ENCODE measurements at regions not wholly inside any gene's neighbourhood (a gene's known extent, or its start where the extent isn't known, plus 50 kb on each side); places are given as distances from the start of the nearest gene placed in this dataset.

GRCh38 chr3:158974904-158975303, 173.1 kb downstream of the MFSD1 start:
- no peak for DNase-seq

DNA sequence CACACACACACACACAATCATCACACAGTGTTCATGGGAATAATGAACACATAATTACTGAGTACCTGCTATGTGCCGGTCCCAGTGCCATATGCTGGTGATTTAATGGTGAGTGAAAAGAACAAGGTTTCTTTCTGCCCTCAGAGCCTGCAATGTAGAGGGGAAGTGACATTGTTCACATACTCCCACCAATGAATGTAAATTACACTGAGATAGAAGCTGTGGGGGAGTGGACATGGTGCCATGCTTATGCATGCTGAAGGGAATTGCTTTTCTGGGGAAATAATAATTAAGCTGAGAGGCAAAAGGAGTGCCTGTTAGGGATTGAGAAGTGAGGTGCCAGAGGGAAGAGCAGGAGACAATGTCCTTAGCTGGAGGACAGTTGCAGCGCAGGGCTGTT, 175.1 kb downstream of the MFSD1 start:
- DNase-seq: no peak

DNA sequence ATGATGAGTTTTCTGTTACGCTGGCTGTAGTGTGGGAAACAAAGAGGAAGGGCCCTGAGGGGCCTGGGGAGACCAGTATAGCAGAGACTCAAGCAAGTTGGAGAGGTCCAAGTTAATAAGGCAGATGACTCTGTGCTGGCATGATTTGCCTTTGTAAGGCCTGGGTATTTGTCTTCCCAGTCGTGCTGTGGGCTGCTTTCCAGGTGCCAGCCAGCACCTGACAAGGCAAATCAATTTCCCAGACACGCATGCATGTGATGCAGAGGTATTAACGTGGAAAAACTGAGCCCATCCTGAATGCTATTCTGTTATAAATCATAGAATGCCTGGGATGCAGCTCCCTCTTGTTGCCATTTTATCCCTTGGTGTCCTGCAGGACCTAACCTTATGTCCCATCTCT, 175.6 kb downstream of the MFSD1 start:
- no peak for DNase-seq

GRCh38 chr3:158983216-158984099, 181.6 kb downstream of the MFSD1 start:
- no peak for DNase-seq

DNA sequence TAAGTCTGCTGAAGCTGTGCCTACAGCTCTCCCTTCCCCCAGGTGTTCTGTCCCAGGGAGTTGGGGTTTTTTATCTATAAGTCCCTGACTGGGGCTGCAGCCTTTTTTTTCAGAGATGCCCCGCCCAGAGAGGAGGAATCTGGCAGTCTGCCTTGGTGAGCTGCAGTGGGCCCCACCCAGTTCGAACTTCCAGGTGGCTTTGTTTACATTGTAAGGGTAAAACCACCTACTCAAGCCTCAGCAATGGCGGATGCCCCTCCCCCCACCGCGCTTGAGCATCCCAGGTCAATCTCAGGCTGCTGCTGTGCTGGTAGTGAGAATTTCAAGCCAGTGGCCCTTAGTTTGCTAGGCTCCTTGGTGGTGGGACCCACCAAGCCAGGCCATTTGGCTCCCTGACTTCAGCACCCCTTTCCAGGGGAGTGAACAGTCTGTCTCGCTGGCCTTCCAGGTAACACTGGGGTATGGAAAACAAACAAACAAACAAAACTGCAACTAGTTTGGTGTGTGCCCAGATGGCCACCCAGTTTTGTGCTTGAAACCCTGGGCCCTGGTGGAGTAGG, 189.4 kb downstream of the MFSD1 start:
- DNase-seq: peak; percentile 96

- no peak for DNase-seq
Measured at GRCh38 chr3:158992463-158992862, 190.6 kb downstream of the MFSD1 start.

GRCh38 chr3:158994386-158994785, 192.5 kb downstream of the MFSD1 start:
- DNase-seq: peak; percentile 19

DNA sequence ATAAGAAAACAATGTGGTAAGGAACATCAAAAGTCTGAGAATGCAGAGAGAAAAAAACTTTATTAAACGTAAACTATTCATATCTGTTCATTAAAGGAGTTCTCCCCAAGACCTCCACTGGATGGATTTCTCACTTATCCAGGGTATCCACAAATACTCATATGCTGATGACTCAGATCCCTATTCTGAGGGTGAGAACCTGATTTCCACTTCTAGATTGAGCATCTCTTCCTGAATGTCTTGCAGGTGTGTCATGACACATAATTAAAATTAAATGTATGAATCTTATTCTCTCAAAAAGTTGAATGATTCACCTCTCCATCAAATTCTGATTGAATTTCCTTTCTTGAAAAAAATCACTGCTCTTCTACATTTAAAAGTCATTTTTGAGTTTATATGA, 199.9 kb downstream of the MFSD1 start:
- DNase-seq: no peak

DNA sequence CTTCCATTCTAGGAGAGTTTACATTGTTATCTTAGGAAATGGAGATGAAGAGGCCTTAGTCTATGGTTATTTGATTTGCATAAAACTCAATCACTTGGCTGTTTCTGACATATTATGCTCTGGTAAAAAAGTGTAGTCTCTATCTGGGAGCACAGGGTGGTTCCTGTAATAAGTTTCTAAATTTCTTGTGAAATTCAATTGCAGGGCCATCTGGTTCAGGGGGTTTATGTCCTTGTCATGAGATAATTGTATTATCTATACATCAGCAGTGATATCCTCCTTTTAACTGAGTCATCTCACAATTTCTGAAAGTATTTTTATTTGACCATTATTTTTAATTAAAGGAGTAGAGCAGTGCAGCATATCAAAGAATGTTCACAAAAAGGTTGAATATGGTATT, 203.3 kb downstream of the MFSD1 start:
- no peak for DNase-seq

- DNase-seq: no peak
Measured at GRCh38 chr3:159007331-159007730, 205.5 kb downstream of the MFSD1 start.

DNA sequence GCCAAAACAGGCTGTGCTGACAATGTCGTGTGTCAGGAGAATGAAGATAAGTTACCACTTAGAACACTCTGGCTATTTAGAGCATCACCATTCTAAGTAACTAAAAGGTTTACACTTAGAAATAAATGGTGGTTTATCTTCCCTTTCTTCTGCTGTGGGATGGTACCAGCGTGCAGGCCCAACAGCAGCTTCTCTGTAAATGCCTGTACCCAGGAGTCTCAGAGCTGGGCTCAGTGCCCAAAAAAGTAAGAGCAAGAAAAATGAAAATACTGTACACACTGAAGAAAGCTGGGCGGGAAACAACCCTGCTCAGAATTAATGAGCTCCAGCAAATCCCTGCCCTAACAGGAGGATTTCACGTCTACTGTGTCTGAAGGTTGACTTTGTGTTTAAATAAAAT, 206.5 kb downstream of the MFSD1 start:
- no peak for DNase-seq

GRCh38 chr3:159018341-159018740, 216.5 kb downstream of the MFSD1 start:
- DNase-seq: no peak

GRCh38 chr3:159025733-159026132, 223.9 kb downstream of the MFSD1 start:
- DNase-seq: no peak

- no peak for DNase-seq
Measured at GRCh38 chr3:159026510-159026909, 224.7 kb downstream of the MFSD1 start.

DNA sequence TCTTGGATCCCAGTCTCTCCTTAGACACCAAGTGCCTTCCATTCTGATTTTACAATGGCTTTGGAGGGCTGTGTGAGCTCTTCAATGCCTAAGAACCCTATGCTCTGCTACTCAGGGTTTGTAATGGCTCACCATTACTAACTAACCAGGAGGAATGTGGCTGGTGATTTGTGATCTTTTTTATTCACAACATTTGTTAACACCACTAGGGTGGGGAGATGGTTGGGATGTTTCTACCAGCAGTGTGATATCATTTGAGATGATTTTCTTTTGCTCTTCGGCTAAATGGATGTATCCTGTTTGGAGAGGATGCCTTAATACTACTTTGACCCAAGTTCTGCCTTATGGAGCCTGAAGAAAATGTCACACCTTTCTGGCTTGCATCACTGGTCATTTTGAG, 226.9 kb downstream of the MFSD1 start:
- DNase-seq: no peak

DNA sequence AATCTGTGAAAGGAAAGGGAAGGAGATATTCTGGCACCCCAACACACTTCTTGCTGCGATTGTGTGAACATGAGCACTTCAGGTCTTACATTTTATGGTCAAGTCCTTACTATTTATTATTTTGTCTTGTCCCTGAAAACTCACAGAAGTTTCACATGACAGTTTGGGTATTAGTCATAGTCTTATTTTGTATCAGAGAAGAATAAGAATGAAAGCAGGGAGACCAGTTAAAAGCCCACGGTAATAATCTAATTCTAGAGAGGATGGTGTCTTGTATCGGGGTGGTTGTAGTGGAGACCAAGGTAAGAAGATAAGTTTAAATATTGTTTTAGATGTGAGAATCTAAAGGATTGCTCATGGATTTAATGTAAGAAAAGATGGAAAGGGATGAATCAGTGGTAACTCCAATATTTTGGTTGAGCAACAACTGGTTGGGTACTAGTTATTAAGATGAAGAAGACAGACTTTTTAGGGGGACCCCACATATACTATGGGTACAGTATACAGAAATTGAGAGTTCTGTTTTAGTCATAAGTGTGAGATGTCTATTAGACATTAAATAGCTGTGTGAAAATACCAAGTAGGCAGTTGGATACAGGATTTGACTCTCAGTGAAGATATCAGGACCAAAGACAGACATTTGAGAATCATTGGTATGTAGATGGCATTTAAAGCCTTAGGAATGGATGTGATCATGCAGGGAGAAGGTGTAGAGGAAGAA, 227.6 kb downstream of the MFSD1 start:
- DNase-seq: no peak

DNA sequence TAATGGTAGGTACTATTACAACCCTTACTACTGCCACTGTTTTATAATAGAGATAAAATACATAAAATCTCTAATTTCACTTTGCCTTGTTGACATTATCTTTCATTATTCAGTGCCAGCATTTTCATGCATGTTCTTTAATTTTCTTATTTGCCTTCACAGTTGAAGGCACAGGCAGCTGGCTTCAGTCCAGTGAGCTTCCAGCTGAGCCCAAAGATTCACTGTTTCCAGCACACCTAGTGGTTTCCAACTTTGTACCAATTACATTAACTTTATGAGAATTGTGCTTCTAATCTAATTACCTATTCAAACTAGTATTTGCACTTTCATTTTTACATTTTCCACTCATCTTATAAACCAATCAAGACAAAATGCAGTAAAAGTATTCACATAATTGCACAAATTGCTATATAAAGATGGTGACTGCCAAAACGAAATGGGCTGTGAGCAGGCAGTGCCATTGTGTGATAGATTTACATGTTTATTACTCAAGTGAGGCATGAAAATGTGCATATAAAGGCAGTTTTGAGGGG, 228.3 kb downstream of the MFSD1 start:
- DNase-seq: peak; percentile 43

DNA sequence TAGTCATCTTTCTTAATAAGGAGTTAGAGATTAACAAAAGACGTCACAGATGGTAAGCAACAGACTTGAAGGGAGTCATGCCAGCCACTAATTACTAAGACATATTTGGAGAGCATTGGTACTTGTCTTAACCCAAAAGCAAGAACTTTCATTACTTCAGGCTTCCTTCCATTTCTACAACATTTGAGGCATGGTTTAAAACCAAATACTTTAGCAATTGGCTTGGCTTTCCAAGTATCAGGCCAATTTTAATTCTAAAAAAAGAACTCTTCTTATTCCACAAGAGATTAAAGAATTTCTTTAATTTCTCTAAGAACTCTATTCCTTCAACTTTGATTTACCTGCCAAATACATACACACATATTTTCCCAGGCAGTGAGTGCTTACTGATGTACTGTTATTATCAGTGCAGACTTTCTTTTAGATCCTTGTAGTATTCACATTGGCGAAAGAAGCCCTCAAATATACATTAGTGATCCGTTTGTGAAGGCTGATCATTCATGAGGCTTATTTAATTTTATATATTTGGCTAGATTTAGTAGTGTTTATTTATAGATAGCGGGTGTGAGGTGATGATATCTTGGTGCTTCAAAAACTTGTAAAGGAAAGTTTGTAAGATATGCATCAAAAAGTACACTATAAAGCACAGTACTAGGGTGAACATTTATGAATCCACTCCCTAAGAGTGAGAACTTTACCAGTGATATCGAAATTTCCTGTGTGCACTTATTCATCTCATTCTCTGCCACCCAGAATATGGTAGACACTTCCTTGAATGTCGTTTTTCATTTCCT, 229.2 kb downstream of the MFSD1 start:
- DNase-seq: peak; percentile 19

GRCh38 chr3:159032311-159032710, 230.5 kb downstream of the MFSD1 start:
- no peak for DNase-seq

GRCh38 chr3:159038405-159038804, 236.6 kb downstream of the MFSD1 start:
- DNase-seq: no peak

GRCh38 chr3:159039286-159039685, 237.4 kb downstream of the MFSD1 start:
- DNase-seq: no peak

- DNase-seq: no peak
Measured at GRCh38 chr3:159045279-159045885, 243.5 kb downstream of the MFSD1 start.

All from NCI-H2171 treated with DMSO at 0.1 percent for 48 hours (cell line).